ENCODE measurements at regions not wholly inside any gene's neighbourhood (a gene's known extent, or its start where the extent isn't known, plus 50 kb on each side); places are given as distances from the start of the nearest gene placed in this dataset.

- Histone ChIP-seq H3K4me3 (no peak overlapping the region), H3K9me2 (ENCODE audit: insufficient read depth) (no peaks in the 10 kb centered on the region), H3K4me2 (no peak overlapping the region), H3K79me2 (replicated peaks; ENCODE audit: insufficient read depth) (no peaks in the 10 kb centered on the region), H3F3A (replicated peaks; ENCODE audit: low read depth) (no peaks in the 10 kb centered on the region), H3K36me3 (ENCODE audit: insufficient read depth) (no peaks in the 10 kb centered on the region), H2AFZ (no peak overlapping the region), H3K4me1 (ENCODE audit: insufficient read depth) (no peaks in the 10 kb centered on the region), H3K27ac (ENCODE audit: low read depth) (no peak overlapping the region), H4K20me1 (replicated peaks; ENCODE audit: insufficient read depth) (no peaks in the 10 kb centered on the region), H3K27me3 (ENCODE audit: insufficient read depth) (no peaks in the 10 kb centered on the region)
- Mint-ChIP-seq H3K36me3 (ENCODE audit: low read depth) (no peaks in the 10 kb centered on the region), H3K27me3 (ENCODE audit: insufficient read depth, low read depth, poor library complexity) (peaks cover 1% of the 10 kb centered on the region), H3K9me3 (no peaks in the 10 kb centered on the region), H3K4me3 (no peak overlapping the region), H3K27ac (no peak overlapping the region), H3K4me1 (no peaks in the 10 kb centered on the region)
- DNase-seq (ENCODE audit: low spot score) (no peak), ATAC-seq (no peak)
- TF ChIP-seq REST (IDR thresholded peaks at IDR 0.05; ENCODE audit: unreplicated experiment) (no peak), ETS1 (IDR thresholded peaks at IDR 0.05) (no peak), ZNF331 (CRISPR knock-in tag; IDR thresholded peaks at IDR 0.05; ENCODE audit: low read depth) (no peak), ZNF462 (CRISPR knock-in tag; IDR thresholded peaks at IDR 0.05) (no peak), CTCF (conservative IDR thresholded peaks at IDR 0.05; ENCODE audit: low read depth in 2 of 2) (no peak), EZH2 (IDR thresholded peaks at IDR 0.05; ENCODE audit: low read depth, unreplicated experiment) (no peak), POLR2AphosphoS5 (IDR thresholded peaks at IDR 0.05; ENCODE audit: low read depth) (no peak), CREB1 (CRISPR knock-in tag; IDR thresholded peaks at IDR 0.05; ENCODE audit: low read depth) (no peak), STAT1 (IDR thresholded peaks at IDR 0.05; ENCODE audit: unreplicated experiment) (no peak), ZNF114 (CRISPR knock-in tag; IDR thresholded peaks at IDR 0.05) (no peak), NANOG (IDR thresholded peaks at IDR 0.05; ENCODE audit: borderline replicate concordance) (no peak)
These were observed 68.5 kb upstream of the MYO10 start for GRCh38 chr5:17004441-17005106.
